ENCODE measurements at regions not wholly inside any gene's neighbourhood (a gene's known extent, or its start where the extent isn't known, plus 50 kb on each side); places are given as distances from the start of the nearest gene placed in this dataset.
A peak's percentile ranks its signal among the peaks of the same experiment; 100 is the strongest.

- H3K4me3 ChIP-seq, result no peak overlapping the region
- H3K9me3 ChIP-seq, result peaks cover 0 to 5% (median 0%) of the 10 kb centered on the region in 4 donors
- TF ChIP-seq, protein P1, sequence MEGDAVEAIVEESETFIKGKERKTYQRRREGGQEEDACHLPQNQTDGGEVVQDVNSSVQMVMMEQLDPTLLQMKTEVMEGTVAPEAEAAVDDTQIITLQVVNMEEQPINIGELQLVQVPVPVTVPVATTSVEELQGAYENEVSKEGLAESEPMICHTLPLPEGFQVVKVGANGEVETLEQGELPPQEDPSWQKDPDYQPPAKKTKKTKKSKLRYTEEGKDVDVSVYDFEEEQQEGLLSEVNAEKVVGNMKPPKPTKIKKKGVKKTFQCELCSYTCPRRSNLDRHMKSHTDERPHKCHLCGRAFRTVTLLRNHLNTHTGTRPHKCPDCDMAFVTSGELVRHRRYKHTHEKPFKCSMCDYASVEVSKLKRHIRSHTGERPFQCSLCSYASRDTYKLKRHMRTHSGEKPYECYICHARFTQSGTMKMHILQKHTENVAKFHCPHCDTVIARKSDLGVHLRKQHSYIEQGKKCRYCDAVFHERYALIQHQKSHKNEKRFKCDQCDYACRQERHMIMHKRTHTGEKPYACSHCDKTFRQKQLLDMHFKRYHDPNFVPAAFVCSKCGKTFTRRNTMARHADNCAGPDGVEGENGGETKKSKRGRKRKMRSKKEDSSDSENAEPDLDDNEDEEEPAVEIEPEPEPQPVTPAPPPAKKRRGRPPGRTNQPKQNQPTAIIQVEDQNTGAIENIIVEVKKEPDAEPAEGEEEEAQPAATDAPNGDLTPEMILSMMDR (IDR thresholded peaks at IDR 0.05), result no peak
- TF ChIP-seq POLR2A (IDR thresholded peaks at IDR 0.05; ENCODE audit: low read depth) (no peak), POLR2AphosphoS5 (IDR thresholded peaks at IDR 0.05) (no peak), EP300 (IDR thresholded peaks at IDR 0.05) (no peak)
- H3K4me1 ChIP-seq, result peaks cover 13 to 21% (median 20%) of the 10 kb centered on the region in 4 donors
- no peaks in the 10 kb centered on the region for H3K27me3 ChIP-seq
- DNase-seq (ENCODE audit: extremely low spot score), result no peak
- WGBS, result 93% methylated on average over 2 of the region's 2 CpGs
- H3K36me3 ChIP-seq, result no peaks in the 10 kb centered on the region
- no peak overlapping the region for H3K27ac ChIP-seq (replicated peaks in 1 of 4)
- intact Hi-C loops (cut with DNase I), result no loop called here
Observed at GRCh38 chr6:14277405-14277930, 159.9 kb downstream of the CD83 start.

- Histone ChIP-seq H3K36me3 (no peaks in the 10 kb centered on the region), H3K9me3 (peaks cover 0 to under 1% (median 0%) of the 10 kb centered on the region in 4 donors), H3K4me1 (peaks cover 13 to 21% (median 20%) of the 10 kb centered on the region in 4 donors), H3K4me3 (no peak overlapping the region), H3K27ac (replicated peaks in 1 of 4) (no peak overlapping the region), H3K27me3 (no peaks in the 10 kb centered on the region)
- 89% methylated on average over 5 of the region's 5 CpGs for WGBS
- intact Hi-C loops (cut with DNase I), result no loop called here
- DNase-seq (ENCODE audit: extremely low spot score), result no peak
- no peak for TF ChIP-seq EP300 (IDR thresholded peaks at IDR 0.05)
- no peak for TF ChIP-seq POLR2AphosphoS5 (IDR thresholded peaks at IDR 0.05)
Observed at GRCh38 chr6:14278006-14278405, 160.4 kb downstream of the CD83 start.

GRCh38 chr6:14278446-14278845 is 160.9 kb downstream of the CD83 start:
- peaks cover 13 to 21% (median 20%) of the 10 kb centered on the region in 4 donors for H3K4me1 ChIP-seq
- H3K4me3 ChIP-seq, result no peak overlapping the region
- no peaks in the 10 kb centered on the region for H3K9me3 ChIP-seq
- TF ChIP-seq POLR2AphosphoS5 (IDR thresholded peaks at IDR 0.05) (no peak), POLR2A (IDR thresholded peaks at IDR 0.05; ENCODE audit: low read depth) (no peak), EP300 (IDR thresholded peaks at IDR 0.05) (no peak)
- TF ChIP-seq, protein P1 (IDR thresholded peaks at IDR 0.05), result no peak
- no peak overlapping the region for H3K27ac ChIP-seq (replicated peaks in 1 of 4)
- 93% methylated on average over 6 of the region's 6 CpGs for WGBS
- H3K27me3 ChIP-seq, result no peaks in the 10 kb centered on the region
- H3K36me3 ChIP-seq, result no peaks in the 10 kb centered on the region
- DNase-seq (ENCODE audit: extremely low spot score), result no peak
- intact Hi-C loops (cut with DNase I), result no loop called here

GRCh38 chr6:14280006-14280510 is 162.5 kb downstream of the CD83 start:
- H3K27me3 ChIP-seq, result no peaks in the 10 kb centered on the region
- intact Hi-C loops (cut with DNase I), result no loop called here

GRCh38 chr6:14280766-14281293 is 163.3 kb downstream of the CD83 start:
- H3K9me3 ChIP-seq, result no peaks in the 10 kb centered on the region
- DNase-seq (ENCODE audit: extremely low spot score), result no peak
- no peaks in the 10 kb centered on the region for H3K36me3 ChIP-seq
- no peak overlapping the region for H3K27ac ChIP-seq (replicated peaks in 1 of 4)
- intact Hi-C loops (cut with DNase I), result no loop called here
- peaks cover 5 to 13% (median 11%) of the 10 kb centered on the region in 4 donors for H3K4me1 ChIP-seq
- H3K4me3 ChIP-seq, result no peak overlapping the region
- TF ChIP-seq EP300 (IDR thresholded peaks at IDR 0.05) (no peak), POLR2AphosphoS5 (IDR thresholded peaks at IDR 0.05) (no peak), POLR2A (IDR thresholded peaks at IDR 0.05; ENCODE audit: low read depth) (no peak)
- TF ChIP-seq, protein P1 (IDR thresholded peaks at IDR 0.05), result no peak
- 93% methylated on average over 17 of the region's 17 CpGs for WGBS
- no peaks in the 10 kb centered on the region for H3K27me3 ChIP-seq

More at GRCh38 chr6:14280006-14280510, 162.5 kb downstream of the CD83 start:
- H3K27ac ChIP-seq (replicated peaks in 1 of 4), result no peak overlapping the region
- H3K9me3 ChIP-seq, result no peaks in the 10 kb centered on the region
- no peaks in the 10 kb centered on the region for H3K36me3 ChIP-seq
- WGBS, result 93% methylated on average over 4 of the region's 4 CpGs
- peaks cover 11 to 19% (median 17%) of the 10 kb centered on the region in 4 donors for H3K4me1 ChIP-seq
- TF ChIP-seq POLR2AphosphoS5 (IDR thresholded peaks at IDR 0.05) (no peak), EP300 (IDR thresholded peaks at IDR 0.05) (no peak)
- TF ChIP-seq, protein P1 (IDR thresholded peaks at IDR 0.05), result no peak
- DNase-seq (ENCODE audit: extremely low spot score), result peak; percentile 55
- H3K4me3 ChIP-seq, result no peak overlapping the region
